WTC11 (cell line): ENCODE measurements at regions not wholly inside any gene's neighbourhood (a gene's known extent, or its start where the extent isn't known, plus 50 kb on each side); places are given as distances from the start of the nearest gene placed in this dataset.

ENCODE experiments used
- ESRRA ChIP-seq: sonication (generic); formaldehyde crosslinking; IDR thresholded peaks from 2 replicates; pipeline ENCODE4 v1.8.1; 2022; ENCODE audit warnings: mild to moderate bottlenecking, missing genetic modification reagents, borderline replicate concordance
- NR2C2 ChIP-seq: sonication (generic); formaldehyde crosslinking; IDR thresholded peaks from 2 replicates; pipeline ENCODE4 v1.8.0; 2022; ENCODE audit warnings: mild to moderate bottlenecking, missing genetic modification reagents
- OVOL2 ChIP-seq: fragments of 250-450 bp; sonication (Bioruptor Pico); IDR thresholded peaks from 2 replicates; pipeline ENCODE4 v1.9.0; 2021; ENCODE audit warnings: mild to moderate bottlenecking, borderline replicate concordance
- RELA ChIP-seq: sonication (generic); formaldehyde crosslinking; IDR thresholded peaks from 2 replicates; pipeline ENCODE4 v1.8.1; 2022; ENCODE audit warnings: missing genetic modification reagents, mild to moderate bottlenecking, borderline replicate concordance
- TF ChIP-seq, protein P1 (sequence below): fragments of 200-600 bp; IDR thresholded peaks from 2 replicates; pipeline ENCODE4 v1.8.0; 2022; ENCODE audit warnings: antibody characterized with exemption
- TF ChIP-seq, protein P2 (sequence below): sonication (generic); formaldehyde crosslinking; IDR thresholded peaks from 2 replicates; pipeline ENCODE4 v1.8.0; 2022; ENCODE audit warnings: mild to moderate bottlenecking, missing genetic modification reagents
- TF ChIP-seq, protein P3 (sequence below): sonication (generic); formaldehyde crosslinking; IDR thresholded peaks from 2 replicates; pipeline ENCODE4 v1.8.1; 2023; ENCODE audit warnings: mild to moderate bottlenecking, missing genetic modification reagents, borderline replicate concordance

- TF ChIP-seq, protein P1, sequence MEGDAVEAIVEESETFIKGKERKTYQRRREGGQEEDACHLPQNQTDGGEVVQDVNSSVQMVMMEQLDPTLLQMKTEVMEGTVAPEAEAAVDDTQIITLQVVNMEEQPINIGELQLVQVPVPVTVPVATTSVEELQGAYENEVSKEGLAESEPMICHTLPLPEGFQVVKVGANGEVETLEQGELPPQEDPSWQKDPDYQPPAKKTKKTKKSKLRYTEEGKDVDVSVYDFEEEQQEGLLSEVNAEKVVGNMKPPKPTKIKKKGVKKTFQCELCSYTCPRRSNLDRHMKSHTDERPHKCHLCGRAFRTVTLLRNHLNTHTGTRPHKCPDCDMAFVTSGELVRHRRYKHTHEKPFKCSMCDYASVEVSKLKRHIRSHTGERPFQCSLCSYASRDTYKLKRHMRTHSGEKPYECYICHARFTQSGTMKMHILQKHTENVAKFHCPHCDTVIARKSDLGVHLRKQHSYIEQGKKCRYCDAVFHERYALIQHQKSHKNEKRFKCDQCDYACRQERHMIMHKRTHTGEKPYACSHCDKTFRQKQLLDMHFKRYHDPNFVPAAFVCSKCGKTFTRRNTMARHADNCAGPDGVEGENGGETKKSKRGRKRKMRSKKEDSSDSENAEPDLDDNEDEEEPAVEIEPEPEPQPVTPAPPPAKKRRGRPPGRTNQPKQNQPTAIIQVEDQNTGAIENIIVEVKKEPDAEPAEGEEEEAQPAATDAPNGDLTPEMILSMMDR: no peak
- TF ChIP-seq RELA (CRISPR knock-in tag): no peak
- TF ChIP-seq OVOL2 (CRISPR knock-in tag): no peak
- no peak for TF ChIP-seq NR2C2
- no peak for TF ChIP-seq ESRRA
- TF ChIP-seq, protein P2, sequence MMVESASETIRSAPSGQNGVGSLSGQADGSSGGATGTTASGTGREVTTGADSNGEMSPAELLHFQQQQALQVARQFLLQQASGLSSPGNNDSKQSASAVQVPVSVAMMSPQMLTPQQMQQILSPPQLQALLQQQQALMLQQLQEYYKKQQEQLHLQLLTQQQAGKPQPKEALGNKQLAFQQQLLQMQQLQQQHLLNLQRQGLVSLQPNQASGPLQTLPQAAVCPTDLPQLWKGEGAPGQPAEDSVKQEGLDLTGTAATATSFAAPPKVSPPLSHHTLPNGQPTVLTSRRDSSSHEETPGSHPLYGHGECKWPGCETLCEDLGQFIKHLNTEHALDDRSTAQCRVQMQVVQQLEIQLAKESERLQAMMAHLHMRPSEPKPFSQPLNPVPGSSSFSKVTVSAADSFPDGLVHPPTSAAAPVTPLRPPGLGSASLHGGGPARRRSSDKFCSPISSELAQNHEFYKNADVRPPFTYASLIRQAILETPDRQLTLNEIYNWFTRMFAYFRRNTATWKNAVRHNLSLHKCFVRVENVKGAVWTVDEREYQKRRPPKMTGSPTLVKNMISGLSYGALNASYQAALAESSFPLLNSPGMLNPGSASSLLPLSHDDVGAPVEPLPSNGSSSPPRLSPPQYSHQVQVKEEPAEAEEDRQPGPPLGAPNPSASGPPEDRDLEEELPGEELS: no peak
- TF ChIP-seq, protein P3, sequence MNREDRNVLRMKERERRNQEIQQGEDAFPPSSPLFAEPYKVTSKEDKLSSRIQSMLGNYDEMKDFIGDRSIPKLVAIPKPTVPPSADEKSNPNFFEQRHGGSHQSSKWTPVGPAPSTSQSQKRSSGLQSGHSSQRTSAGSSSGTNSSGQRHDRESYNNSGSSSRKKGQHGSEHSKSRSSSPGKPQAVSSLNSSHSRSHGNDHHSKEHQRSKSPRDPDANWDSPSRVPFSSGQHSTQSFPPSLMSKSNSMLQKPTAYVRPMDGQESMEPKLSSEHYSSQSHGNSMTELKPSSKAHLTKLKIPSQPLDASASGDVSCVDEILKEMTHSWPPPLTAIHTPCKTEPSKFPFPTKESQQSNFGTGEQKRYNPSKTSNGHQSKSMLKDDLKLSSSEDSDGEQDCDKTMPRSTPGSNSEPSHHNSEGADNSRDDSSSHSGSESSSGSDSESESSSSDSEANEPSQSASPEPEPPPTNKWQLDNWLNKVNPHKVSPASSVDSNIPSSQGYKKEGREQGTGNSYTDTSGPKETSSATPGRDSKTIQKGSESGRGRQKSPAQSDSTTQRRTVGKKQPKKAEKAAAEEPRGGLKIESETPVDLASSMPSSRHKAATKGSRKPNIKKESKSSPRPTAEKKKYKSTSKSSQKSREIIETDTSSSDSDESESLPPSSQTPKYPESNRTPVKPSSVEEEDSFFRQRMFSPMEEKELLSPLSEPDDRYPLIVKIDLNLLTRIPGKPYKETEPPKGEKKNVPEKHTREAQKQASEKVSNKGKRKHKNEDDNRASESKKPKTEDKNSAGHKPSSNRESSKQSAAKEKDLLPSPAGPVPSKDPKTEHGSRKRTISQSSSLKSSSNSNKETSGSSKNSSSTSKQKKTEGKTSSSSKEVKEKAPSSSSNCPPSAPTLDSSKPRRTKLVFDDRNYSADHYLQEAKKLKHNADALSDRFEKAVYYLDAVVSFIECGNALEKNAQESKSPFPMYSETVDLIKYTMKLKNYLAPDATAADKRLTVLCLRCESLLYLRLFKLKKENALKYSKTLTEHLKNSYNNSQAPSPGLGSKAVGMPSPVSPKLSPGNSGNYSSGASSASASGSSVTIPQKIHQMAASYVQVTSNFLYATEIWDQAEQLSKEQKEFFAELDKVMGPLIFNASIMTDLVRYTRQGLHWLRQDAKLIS (CRISPR knock-in tag): no peak
Measured at GRCh38 chr7:36794689-36795088, 70.4 kb upstream of the AOAH start.
